Panc1 (cell line): ENCODE measurements at regions not wholly inside any gene's neighbourhood (a gene's known extent, or its start where the extent isn't known, plus 50 kb on each side); places are given as distances from the start of the nearest gene placed in this dataset.

Source experiments
- ATAC-seq: fragments of 200-7000 bp; cut with Tn5 transposase; 2 replicates; pipeline ENCODE4 v1.9.1; 2020; ENCODE audit warnings: mild to moderate bottlenecking, moderate library complexity
- BruUV-seq: library from RNA; stranded (reverse); fragments of 400-500 nt; replicated peaks from 2 replicates; lab custom pipeline; 2021; lab: Mats Ljungman, UMichigan
- CTCF ChIA-PET: fragments of 300-600 bp; sonication (Branson Sonifier 250); formaldehyde crosslinking; loops from one replicate; lab custom pipeline; 2022; ENCODE audit warnings: antibody characterized with exemption; lab: Charles Lee
- POLR2A ChIA-PET: fragments of 300-600 bp; sonication (Branson Sonifier 250); formaldehyde crosslinking; loops from one replicate; lab custom pipeline; 2022; ENCODE audit warnings: antibody characterized with exemption; lab: Charles Lee
- DNase-seq: peaks from one replicate; pipeline ENCODE4 v3.0.0-alpha.2; 2010; ENCODE audit warnings: low read depth, low spot score
- H3K27ac ChIP-seq: 2 replicates; pipeline ENCODE4 v1.5.1; 2011; ENCODE audit warnings: mild to moderate bottlenecking, low read length, inconsistent platforms
- H3K27me3 ChIP-seq: fragments of 200-500 bp; sonication (Bioruptor generic); 2 replicates; pipeline ENCODE4 v1.6.0; 2014; ENCODE audit warnings: low read length, inconsistent platforms; ENCODE audit not compliant: control insufficient read depth, insufficient read depth
- H3K36me3 ChIP-seq: fragments of 200-500 bp; sonication (Bioruptor generic); 2 replicates; pipeline ENCODE4 v1.5.1; 2014; ENCODE audit warnings: inconsistent platforms, mild to moderate bottlenecking, low read length, moderate library complexity; ENCODE audit not compliant: control insufficient read depth, insufficient read depth
- H3K4me1 ChIP-seq: 2 replicates; pipeline ENCODE4 v1.5.1; 2011; ENCODE audit warnings: inconsistent platforms, mild to moderate bottlenecking, low read length, moderate library complexity; ENCODE audit not compliant: control insufficient read depth, insufficient read depth
- H3K4me3 ChIP-seq, 2 experiments: 2 replicates each; pipeline ENCODE4 v1.5.1; 2011 to 2012; ENCODE audit warnings: low read depth in 2 of 2, low read length in 2 of 2, mild to moderate bottlenecking in 2 of 2, inconsistent platforms in 1 of 2, moderate library complexity in 1 of 2
- H3K9me3 ChIP-seq: fragments of 200-500 bp; sonication (Bioruptor generic); 2 replicates; pipeline ENCODE4 v1.5.1; 2014; ENCODE audit warnings: low read depth, mild to moderate bottlenecking, inconsistent platforms, low read length, moderate library complexity; ENCODE audit not compliant: control insufficient read depth, insufficient read depth
- CTCF ChIP-seq: fragments of 450-650 bp; IDR thresholded peaks from 2 replicates; pipeline ENCODE4 v1.5.1; 2017; ENCODE audit warnings: mild to moderate bottlenecking
- POLR2AphosphoS5 ChIP-seq: IDR thresholded peaks from 2 replicates; pipeline ENCODE4 v1.6.1; 2012; ENCODE audit warnings: mild to moderate bottlenecking, low read depth, low read length, moderate library complexity
- SIN3A ChIP-seq: IDR thresholded peaks from 2 replicates; pipeline ENCODE4 v1.6.1; 2012; ENCODE audit warnings: low read depth, mild to moderate bottlenecking, low read length, moderate library complexity, borderline replicate concordance; ENCODE audit not compliant: insufficient read depth
- TCF7L2 ChIP-seq: IDR thresholded peaks from 2 replicates; pipeline ENCODE4 v1.6.1; 2011; ENCODE audit warnings: mild to moderate bottlenecking, low read depth, low read length, inconsistent platforms
- in situ Hi-C: cut with HindIII; loops from 2 replicates; pipeline ENCODE4 v1.10.0; 2016; ENCODE audit warnings: low sequenced_read_pairs, low pct_unique_long_range_greater_than_20kb
- intact Hi-C: fragments of 100-400 bp; cut with micrococcal nuclease; formaldehyde crosslinking; loops from one replicate; pipeline ENCODE4 v1.10.0; 2022; ENCODE audit not compliant: unreplicated experiment
- TF ChIP-seq, protein P1 (sequence below), 2 experiments: IDR thresholded peaks; 2 replicates each; pipeline ENCODE4 v1.6.1; 2011 to 2012; ENCODE audit warnings: low read depth in 2 of 2, control low read depth in 1 of 2, low read length in 1 of 2, mild to moderate bottlenecking in 1 of 2, moderate library complexity in 1 of 2; ENCODE audit not compliant: insufficient read depth in 1 of 2

DNA sequence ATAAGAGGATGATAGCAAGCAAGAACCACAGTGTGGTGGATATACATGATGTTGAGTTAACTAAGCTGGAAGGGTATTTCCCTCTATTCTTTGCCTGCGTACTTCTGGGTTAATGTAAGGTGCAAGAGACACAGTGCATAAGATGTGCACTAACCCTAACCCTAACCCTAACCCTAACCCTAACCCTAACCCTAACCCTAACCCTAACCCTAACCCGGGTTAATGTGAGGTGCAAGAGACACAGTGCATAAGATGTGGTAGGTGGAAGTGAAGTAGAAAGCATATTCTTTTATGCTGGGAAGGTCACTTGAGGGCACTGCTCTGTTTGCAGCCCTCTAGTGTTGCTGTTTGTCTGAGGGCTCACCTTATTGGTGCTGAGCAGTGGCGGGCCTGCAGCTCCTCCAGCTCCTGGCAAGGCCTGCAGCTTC is 181.5 kb upstream of the ITGA4 start:
- POLR2A ChIA-PET: no interaction called here

GRCh38 chr2:181281206-181281832 is 175.9 kb upstream of the ITGA4 start:
- no TSS peak for BruUV-seq
- Histone ChIP-seq H3K9me3 (no peaks in the 10 kb centered on the region), H3K36me3 (no peaks in the 10 kb centered on the region), H3K27me3 (no peaks in the 10 kb centered on the region), H3K4me3 (no peak overlapping the region), H3K27ac (no peak overlapping the region), H3K4me1 (no peaks in the 10 kb centered on the region)
- ChIA-PET CTCF (no interaction called here), POLR2A (no interaction called here)
- ATAC-seq: no peak
- in situ Hi-C loops: no loop called here
- no peak for TF ChIP-seq POLR2AphosphoS5
- TF ChIP-seq, protein P1, sequence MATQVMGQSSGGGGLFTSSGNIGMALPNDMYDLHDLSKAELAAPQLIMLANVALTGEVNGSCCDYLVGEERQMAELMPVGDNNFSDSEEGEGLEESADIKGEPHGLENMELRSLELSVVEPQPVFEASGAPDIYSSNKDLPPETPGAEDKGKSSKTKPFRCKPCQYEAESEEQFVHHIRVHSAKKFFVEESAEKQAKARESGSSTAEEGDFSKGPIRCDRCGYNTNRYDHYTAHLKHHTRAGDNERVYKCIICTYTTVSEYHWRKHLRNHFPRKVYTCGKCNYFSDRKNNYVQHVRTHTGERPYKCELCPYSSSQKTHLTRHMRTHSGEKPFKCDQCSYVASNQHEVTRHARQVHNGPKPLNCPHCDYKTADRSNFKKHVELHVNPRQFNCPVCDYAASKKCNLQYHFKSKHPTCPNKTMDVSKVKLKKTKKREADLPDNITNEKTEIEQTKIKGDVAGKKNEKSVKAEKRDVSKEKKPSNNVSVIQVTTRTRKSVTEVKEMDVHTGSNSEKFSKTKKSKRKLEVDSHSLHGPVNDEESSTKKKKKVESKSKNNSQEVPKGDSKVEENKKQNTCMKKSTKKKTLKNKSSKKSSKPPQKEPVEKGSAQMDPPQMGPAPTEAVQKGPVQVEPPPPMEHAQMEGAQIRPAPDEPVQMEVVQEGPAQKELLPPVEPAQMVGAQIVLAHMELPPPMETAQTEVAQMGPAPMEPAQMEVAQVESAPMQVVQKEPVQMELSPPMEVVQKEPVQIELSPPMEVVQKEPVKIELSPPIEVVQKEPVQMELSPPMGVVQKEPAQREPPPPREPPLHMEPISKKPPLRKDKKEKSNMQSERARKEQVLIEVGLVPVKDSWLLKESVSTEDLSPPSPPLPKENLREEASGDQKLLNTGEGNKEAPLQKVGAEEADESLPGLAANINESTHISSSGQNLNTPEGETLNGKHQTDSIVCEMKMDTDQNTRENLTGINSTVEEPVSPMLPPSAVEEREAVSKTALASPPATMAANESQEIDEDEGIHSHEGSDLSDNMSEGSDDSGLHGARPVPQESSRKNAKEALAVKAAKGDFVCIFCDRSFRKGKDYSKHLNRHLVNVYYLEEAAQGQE (IDR thresholded peaks at IDR 0.05; ENCODE audit: insufficient read depth in 1 of 2, low read depth in 2 of 2, low read length in 1 of 2): no peak
- no peak for TF ChIP-seq SIN3A
- TF ChIP-seq CTCF: no peak
- TF ChIP-seq TCF7L2: no peak
- intact Hi-C loops: no loop called here
- DNase-seq: no peak

More for the DNA sequence above, 181.5 kb upstream of the ITGA4 start:
- Histone ChIP-seq H3K9me3 (no peaks in the 10 kb centered on the region), H3K4me1 (no peaks in the 10 kb centered on the region), H3K27me3 (no peaks in the 10 kb centered on the region), H3K36me3 (no peaks in the 10 kb centered on the region), H3K27ac (no peak overlapping the region), H3K4me3 (no peak overlapping the region)
- no peak for TF ChIP-seq CTCF
- TF ChIP-seq, protein P1 (IDR thresholded peaks at IDR 0.05; ENCODE audit: insufficient read depth in 1 of 2, low read depth in 2 of 2, low read length in 1 of 2): no peak
- no TSS peak for BruUV-seq
- intact Hi-C loops: no loop called here
- CTCF ChIA-PET: no interaction called here
- in situ Hi-C loops: no loop called here
- DNase-seq (no peak), ATAC-seq (no peak)
